ENCODE measurements at regions not wholly inside any gene's neighbourhood (a gene's known extent, or its start where the extent isn't known, plus 50 kb on each side); places are given as distances from the start of the nearest gene placed in this dataset.

DNA sequence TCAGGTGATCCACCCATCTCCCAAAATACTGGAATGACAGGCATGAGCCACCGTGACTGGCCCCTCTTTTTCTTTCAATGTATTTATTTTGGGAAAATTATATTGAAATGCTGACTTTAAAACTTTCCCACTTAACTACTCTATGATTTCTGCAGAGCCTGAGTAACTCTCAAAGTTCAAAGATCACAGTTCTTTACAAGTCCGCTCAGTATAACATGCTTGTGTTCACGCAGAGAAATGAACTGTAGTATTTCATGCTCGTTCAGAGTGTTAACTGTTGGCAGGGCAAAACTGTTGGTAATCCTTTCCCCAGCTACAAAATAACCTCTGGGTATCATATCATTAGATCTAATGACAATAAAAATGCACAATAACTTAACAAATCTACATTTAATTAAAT is 50.7 kb upstream of the ADAMTS20 start:
- TF ChIP-seq, protein P1, sequence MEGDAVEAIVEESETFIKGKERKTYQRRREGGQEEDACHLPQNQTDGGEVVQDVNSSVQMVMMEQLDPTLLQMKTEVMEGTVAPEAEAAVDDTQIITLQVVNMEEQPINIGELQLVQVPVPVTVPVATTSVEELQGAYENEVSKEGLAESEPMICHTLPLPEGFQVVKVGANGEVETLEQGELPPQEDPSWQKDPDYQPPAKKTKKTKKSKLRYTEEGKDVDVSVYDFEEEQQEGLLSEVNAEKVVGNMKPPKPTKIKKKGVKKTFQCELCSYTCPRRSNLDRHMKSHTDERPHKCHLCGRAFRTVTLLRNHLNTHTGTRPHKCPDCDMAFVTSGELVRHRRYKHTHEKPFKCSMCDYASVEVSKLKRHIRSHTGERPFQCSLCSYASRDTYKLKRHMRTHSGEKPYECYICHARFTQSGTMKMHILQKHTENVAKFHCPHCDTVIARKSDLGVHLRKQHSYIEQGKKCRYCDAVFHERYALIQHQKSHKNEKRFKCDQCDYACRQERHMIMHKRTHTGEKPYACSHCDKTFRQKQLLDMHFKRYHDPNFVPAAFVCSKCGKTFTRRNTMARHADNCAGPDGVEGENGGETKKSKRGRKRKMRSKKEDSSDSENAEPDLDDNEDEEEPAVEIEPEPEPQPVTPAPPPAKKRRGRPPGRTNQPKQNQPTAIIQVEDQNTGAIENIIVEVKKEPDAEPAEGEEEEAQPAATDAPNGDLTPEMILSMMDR (IDR thresholded peaks at IDR 0.05) = no peak
- TF ChIP-seq TP53 (CRISPR knock-in tag; IDR thresholded peaks at IDR 0.05) (no peak), ZNF263 (CRISPR knock-in tag; IDR thresholded peaks at IDR 0.05; ENCODE audit: low read depth) (no peak), NR3C1 (CRISPR knock-in tag; conservative IDR thresholded peaks at IDR 0.05; ENCODE audit: low read depth) (no peak), TCF7 (CRISPR knock-in tag; IDR thresholded peaks at IDR 0.05; ENCODE audit: low read depth) (no peak), GABPB1 (CRISPR knock-in tag; IDR thresholded peaks at IDR 0.05) (no peak), ELF4 (CRISPR knock-in tag; IDR thresholded peaks at IDR 0.05; ENCODE audit: low read depth) (no peak), ETV6 (CRISPR knock-in tag; IDR thresholded peaks at IDR 0.05) (no peak)
- TF ChIP-seq, protein P2, sequence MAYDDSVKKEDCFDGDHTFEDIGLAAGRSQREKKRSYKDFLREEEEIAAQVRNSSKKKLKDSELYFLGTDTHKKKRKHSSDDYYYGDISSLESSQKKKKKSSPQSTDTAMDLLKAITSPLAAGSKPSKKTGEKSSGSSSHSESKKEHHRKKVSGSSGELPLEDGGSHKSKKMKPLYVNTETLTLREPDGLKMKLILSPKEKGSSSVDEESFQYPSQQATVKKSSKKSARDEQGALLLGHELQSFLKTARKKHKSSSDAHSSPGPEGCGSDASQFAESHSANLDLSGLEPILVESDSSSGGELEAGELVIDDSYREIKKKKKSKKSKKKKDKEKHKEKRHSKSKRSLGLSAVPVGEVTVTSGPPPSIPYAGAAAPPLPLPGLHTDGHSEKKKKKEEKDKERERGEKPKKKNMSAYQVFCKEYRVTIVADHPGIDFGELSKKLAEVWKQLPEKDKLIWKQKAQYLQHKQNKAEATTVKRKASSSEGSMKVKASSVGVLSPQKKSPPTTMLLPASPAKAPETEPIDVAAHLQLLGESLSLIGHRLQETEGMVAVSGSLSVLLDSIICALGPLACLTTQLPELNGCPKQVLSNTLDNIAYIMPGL (CRISPR knock-in tag; IDR thresholded peaks at IDR 0.05) = no peak
- TF ChIP-seq, protein P3, sequence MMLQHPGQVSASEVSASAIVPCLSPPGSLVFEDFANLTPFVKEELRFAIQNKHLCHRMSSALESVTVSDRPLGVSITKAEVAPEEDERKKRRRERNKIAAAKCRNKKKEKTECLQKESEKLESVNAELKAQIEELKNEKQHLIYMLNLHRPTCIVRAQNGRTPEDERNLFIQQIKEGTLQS (CRISPR knock-in tag; conservative IDR thresholded peaks at IDR 0.05) = no peak
- TF ChIP-seq, protein P4, sequence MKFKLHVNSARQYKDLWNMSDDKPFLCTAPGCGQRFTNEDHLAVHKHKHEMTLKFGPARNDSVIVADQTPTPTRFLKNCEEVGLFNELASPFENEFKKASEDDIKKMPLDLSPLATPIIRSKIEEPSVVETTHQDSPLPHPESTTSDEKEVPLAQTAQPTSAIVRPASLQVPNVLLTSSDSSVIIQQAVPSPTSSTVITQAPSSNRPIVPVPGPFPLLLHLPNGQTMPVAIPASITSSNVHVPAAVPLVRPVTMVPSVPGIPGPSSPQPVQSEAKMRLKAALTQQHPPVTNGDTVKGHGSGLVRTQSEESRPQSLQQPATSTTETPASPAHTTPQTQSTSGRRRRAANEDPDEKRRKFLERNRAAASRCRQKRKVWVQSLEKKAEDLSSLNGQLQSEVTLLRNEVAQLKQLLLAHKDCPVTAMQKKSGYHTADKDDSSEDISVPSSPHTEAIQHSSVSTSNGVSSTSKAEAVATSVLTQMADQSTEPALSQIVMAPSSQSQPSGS (CRISPR knock-in tag; IDR thresholded peaks at IDR 0.05; ENCODE audit: borderline replicate concordance, low read depth) = no peak
- TF ChIP-seq, protein P5, sequence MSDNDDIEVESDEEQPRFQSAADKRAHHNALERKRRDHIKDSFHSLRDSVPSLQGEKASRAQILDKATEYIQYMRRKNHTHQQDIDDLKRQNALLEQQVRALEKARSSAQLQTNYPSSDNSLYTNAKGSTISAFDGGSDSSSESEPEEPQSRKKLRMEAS (CRISPR knock-in tag; IDR thresholded peaks at IDR 0.05) = no peak
- TF ChIP-seq, protein P6, sequence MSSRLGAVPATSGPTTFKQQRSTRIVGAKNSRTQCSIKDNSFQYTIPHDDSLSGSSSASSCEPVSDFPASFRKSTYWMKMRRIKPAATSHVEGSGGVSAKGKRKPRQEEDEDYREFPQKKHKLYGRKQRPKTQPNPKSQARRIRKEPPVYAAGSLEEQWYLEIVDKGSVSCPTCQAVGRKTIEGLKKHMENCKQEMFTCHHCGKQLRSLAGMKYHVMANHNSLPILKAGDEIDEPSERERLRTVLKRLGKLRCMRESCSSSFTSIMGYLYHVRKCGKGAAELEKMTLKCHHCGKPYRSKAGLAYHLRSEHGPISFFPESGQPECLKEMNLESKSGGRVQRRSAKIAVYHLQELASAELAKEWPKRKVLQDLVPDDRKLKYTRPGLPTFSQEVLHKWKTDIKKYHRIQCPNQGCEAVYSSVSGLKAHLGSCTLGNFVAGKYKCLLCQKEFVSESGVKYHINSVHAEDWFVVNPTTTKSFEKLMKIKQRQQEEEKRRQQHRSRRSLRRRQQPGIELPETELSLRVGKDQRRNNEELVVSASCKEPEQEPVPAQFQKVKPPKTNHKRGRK (CRISPR knock-in tag; IDR thresholded peaks at IDR 0.05; ENCODE audit: borderline replicate concordance) = no peak
- TF ChIP-seq, protein P7, sequence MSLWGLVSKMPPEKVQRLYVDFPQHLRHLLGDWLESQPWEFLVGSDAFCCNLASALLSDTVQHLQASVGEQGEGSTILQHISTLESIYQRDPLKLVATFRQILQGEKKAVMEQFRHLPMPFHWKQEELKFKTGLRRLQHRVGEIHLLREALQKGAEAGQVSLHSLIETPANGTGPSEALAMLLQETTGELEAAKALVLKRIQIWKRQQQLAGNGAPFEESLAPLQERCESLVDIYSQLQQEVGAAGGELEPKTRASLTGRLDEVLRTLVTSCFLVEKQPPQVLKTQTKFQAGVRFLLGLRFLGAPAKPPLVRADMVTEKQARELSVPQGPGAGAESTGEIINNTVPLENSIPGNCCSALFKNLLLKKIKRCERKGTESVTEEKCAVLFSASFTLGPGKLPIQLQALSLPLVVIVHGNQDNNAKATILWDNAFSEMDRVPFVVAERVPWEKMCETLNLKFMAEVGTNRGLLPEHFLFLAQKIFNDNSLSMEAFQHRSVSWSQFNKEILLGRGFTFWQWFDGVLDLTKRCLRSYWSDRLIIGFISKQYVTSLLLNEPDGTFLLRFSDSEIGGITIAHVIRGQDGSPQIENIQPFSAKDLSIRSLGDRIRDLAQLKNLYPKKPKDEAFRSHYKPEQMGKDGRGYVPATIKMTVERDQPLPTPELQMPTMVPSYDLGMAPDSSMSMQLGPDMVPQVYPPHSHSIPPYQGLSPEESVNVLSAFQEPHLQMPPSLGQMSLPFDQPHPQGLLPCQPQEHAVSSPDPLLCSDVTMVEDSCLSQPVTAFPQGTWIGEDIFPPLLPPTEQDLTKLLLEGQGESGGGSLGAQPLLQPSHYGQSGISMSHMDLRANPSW (CRISPR knock-in tag; conservative IDR thresholded peaks at IDR 0.05; ENCODE audit: low read depth) = no peak
